Mucosa of rectum (tissue), 2 donors: ENCODE measurements at regions not wholly inside any gene's neighbourhood (a gene's known extent, or its start where the extent isn't known, plus 50 kb on each side); places are given as distances from the start of the nearest gene placed in this dataset.

ENCODE experiments used
- H3K27ac ChIP-seq, 2 donors: one replicate each; pipeline ENCODE4 v1.7.0; 2013; ENCODE audit warnings: inconsistent platforms in 2 of 2, low read depth in 2 of 2, low read length in 2 of 2
- H3K27me3 ChIP-seq, 2 donors: one replicate each; pipeline ENCODE4 v1.7.0; 2013; ENCODE audit warnings: low read length in 2 of 2; ENCODE audit not compliant: control insufficient read depth in 2 of 2, insufficient read depth in 2 of 2
- H3K36me3 ChIP-seq, 2 donors: one replicate each; pipeline ENCODE4 v1.7.0; 2013; ENCODE audit warnings: low read length in 2 of 2; ENCODE audit not compliant: control insufficient read depth in 2 of 2, insufficient read depth in 2 of 2
- H3K4me1 ChIP-seq, 2 donors: one replicate each; pipeline ENCODE4 v1.7.0; 2013; ENCODE audit warnings: low read length in 2 of 2, mild to moderate bottlenecking in 1 of 2; ENCODE audit not compliant: control insufficient read depth in 2 of 2, insufficient read depth in 2 of 2
- H3K4me3 ChIP-seq, 2 donors: one replicate each; pipeline ENCODE4 v1.7.0; 2013; ENCODE audit warnings: low read length in 2 of 2
- H3K9ac ChIP-seq, 2 donors: one replicate each; pipeline ENCODE4 v1.7.0; 2013; ENCODE audit warnings: low read length in 2 of 2, low read depth in 1 of 2, mild to moderate bottlenecking in 1 of 2
- H3K9me3 ChIP-seq, 2 donors: one replicate each; pipeline ENCODE4 v1.7.0; 2013; ENCODE audit warnings: low read length in 2 of 2; ENCODE audit not compliant: control insufficient read depth in 2 of 2
- donor health status: healthy.
- donor health status: Normal muscosa, but diverticular disease.

DNA sequence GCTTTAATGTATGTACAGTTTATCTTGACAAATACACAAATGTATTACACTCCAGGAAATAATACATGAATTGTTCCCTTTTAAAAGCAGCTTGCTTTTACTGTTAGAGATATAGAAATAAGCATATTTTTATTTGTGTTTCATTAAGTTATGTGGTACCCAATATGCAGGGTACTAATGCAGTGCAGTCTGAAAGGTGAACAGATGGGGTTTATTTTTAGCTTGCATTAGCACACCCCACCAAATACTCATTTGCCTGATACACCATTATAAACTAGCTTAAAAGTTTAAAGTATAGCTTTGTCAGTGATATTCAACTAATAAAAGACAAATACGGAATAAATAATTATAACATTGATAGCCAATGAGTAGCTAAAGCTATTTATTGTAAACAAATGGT, 394.7 kb upstream of the ZNF804A start:
- Histone ChIP-seq H3K27ac (no peak overlapping the region), H3K4me3 (no peak overlapping the region), H3K27me3 (no peaks in the 10 kb centered on the region), H3K36me3 (no peaks in the 10 kb centered on the region), H3K9ac (no peak overlapping the region), H3K9me3 (no peaks in the 10 kb centered on the region), H3K4me1 (no peaks in the 10 kb centered on the region)

DNA sequence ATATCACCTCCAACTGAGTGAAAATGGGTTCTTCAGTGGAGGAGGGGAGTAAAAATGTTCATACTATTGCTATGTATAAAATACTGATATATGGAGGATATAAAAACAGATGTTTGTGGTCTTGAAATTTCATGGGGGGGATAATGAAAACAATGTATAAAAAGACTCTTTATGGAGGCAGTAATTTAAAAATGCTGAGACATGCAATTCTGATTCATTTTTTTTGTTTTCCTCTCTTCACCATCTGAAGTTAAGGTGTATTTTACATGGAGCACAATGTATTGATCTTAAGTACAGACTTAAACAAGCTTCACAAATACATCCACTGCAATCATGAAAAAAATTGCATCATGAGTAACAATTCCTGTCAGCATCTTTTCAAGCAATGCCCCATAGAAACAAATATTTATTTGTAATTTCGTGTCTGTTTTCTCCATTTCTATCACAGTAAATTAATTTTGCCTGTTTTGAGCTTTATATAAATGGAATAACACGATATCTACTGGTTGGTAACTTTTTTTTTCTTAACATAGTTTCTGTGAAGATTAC, 393.2 kb upstream of the ZNF804A start:
- no peaks in the 10 kb centered on the region for H3K27me3 ChIP-seq
- no peaks in the 10 kb centered on the region for H3K9me3 ChIP-seq
- no peak overlapping the region for H3K9ac ChIP-seq
- H3K36me3 ChIP-seq, result no peaks in the 10 kb centered on the region
- H3K4me3 ChIP-seq, result no peak overlapping the region
- no peaks in the 10 kb centered on the region for H3K4me1 ChIP-seq
- H3K27ac ChIP-seq, result no peak overlapping the region

DNA sequence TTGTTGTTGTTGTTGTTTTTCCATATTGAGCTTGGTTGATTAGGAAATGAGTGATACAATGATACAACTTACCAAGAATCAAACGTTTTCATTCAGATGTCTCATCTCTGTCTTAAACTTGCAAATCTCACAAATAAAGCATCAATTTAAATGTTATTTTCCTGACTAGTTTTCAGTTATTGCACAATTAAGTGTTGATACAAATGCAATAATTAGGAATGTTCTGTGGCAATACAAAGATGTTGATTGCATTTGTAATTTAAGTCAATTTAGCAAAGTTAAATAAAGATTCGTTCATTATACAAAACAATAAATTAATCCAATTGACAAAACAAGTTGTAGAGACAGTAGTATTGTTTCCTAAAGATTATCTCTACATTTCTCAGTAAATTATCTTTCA, 392.3 kb upstream of the ZNF804A start:
- no peaks in the 10 kb centered on the region for H3K36me3 ChIP-seq
- H3K27ac ChIP-seq, result no peak overlapping the region
- H3K4me3 ChIP-seq, result no peak overlapping the region
- H3K27me3 ChIP-seq, result no peaks in the 10 kb centered on the region
- H3K9ac ChIP-seq, result no peak overlapping the region
- H3K4me1 ChIP-seq, result no peaks in the 10 kb centered on the region
- no peaks in the 10 kb centered on the region for H3K9me3 ChIP-seq

DNA sequence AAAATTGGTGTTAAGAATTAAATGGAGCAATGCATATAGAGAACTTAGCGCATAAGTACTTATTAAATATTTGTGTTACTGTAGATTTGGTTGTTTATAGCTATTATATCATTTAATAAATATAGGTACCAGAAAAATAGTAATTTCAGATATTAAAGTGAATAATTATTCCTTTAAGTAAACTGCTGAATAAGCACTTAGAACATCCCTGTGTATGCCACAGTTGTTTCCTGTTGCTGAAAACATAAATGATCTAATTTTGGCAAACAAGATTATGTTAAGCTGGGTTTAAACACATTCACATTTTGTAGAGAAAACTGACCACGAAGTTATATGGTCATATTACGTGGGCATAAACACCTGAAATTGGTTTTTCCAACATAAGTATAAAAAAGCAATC, 388.0 kb upstream of the ZNF804A start:
- Histone ChIP-seq H3K4me1 (no peaks in the 10 kb centered on the region), H3K9me3 (no peaks in the 10 kb centered on the region), H3K27me3 (no peaks in the 10 kb centered on the region), H3K27ac (no peak overlapping the region), H3K4me3 (no peak overlapping the region), H3K36me3 (no peaks in the 10 kb centered on the region), H3K9ac (no peak overlapping the region)

DNA sequence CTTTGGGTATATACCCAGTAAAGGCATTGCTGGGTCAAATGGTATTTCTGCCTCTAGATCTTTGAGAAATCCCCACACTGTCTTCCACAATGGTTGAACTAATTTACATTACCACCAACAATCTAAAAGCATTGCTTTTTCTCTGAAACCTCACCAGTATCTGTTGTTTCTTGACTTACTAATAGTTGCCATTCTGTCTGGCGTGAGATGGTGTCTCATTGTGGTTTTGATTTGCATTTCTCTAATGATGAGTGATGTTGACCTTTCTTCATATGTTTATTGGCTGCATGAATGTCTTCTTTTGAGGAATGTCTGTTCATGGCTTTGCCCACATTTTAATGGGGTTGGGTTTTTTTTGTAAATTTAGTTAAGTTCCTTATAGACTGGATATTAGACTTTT, 382.6 kb upstream of the ZNF804A start:
- Histone ChIP-seq H3K27me3 (no peaks in the 10 kb centered on the region), H3K4me3 (no peak overlapping the region), H3K27ac (no peak overlapping the region), H3K9ac (no peak overlapping the region), H3K36me3 (no peaks in the 10 kb centered on the region), H3K9me3 (no peaks in the 10 kb centered on the region), H3K4me1 (no peaks in the 10 kb centered on the region)

DNA sequence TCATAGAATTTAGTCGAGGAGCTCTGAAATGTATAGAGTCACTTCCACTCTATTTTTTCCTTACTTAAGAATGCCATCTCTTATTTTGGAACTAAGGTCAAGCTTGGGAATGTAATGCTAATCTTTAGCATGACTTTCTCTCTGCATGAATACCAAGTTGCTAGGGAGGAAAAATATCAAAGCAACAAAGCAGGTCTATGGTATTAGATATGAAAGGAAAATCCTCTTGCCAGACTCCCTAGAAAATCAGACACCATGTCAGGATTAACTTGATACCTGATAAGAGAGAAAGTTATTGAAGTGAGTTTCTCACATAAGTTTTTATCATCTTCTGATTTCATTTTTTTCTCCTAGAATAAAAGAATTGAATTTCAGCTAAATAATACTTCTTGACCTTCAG, 341.7 kb upstream of the ZNF804A start:
- H3K36me3 ChIP-seq, result no peaks in the 10 kb centered on the region
- no peaks in the 10 kb centered on the region for H3K9me3 ChIP-seq
- no peak overlapping the region for H3K9ac ChIP-seq
- no peak overlapping the region for H3K27ac ChIP-seq
- H3K4me1 ChIP-seq, result no peaks in the 10 kb centered on the region
- no peaks in the 10 kb centered on the region for H3K27me3 ChIP-seq
- H3K4me3 ChIP-seq, result no peak overlapping the region

DNA sequence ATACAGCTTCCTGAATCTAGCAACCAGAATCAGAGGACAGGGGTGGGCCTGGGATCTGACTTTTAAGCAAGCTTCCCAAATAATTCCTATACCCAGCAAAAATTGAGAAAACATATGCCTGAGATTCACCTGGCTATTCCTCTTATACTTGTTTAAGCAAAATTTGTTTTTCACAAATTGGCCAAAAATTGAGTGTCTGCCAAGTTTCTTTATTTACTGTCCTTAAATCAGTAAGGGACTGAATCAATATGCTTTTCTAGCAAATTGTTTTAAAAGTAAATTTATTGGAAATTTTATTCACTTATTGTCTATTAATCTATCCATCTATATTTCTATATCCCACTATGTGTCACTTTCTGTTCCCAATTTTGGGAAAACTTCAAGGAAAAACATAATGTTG, 337.0 kb upstream of the ZNF804A start:
- Histone ChIP-seq H3K4me3 (no peak overlapping the region), H3K9me3 (no peaks in the 10 kb centered on the region), H3K27me3 (no peaks in the 10 kb centered on the region), H3K36me3 (no peaks in the 10 kb centered on the region), H3K9ac (no peak overlapping the region), H3K4me1 (no peaks in the 10 kb centered on the region), H3K27ac (no peak overlapping the region)

DNA sequence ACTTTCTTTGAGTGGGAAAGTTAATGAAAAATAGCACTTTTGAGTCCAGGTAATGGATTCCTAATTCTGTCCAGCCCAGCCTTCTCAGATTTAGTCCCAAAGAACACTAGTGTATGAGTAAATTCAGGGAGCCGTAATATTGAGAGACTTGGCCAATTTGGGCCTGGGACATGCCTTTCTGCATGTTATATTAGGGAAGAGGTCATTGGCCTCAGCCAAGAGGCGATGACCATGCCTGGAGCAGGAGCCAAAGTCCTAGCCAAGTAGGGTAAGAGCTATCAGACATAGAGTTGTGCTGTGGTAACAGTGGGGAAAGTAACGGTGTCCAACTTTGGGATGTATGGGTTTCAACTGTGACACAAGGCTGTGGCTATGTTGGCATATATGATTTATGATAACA, 336.5 kb upstream of the ZNF804A start:
- Histone ChIP-seq H3K9me3 (no peaks in the 10 kb centered on the region), H3K4me1 (no peaks in the 10 kb centered on the region), H3K36me3 (no peaks in the 10 kb centered on the region), H3K4me3 (no peak overlapping the region), H3K27ac (no peak overlapping the region), H3K27me3 (no peaks in the 10 kb centered on the region), H3K9ac (no peak overlapping the region)

DNA sequence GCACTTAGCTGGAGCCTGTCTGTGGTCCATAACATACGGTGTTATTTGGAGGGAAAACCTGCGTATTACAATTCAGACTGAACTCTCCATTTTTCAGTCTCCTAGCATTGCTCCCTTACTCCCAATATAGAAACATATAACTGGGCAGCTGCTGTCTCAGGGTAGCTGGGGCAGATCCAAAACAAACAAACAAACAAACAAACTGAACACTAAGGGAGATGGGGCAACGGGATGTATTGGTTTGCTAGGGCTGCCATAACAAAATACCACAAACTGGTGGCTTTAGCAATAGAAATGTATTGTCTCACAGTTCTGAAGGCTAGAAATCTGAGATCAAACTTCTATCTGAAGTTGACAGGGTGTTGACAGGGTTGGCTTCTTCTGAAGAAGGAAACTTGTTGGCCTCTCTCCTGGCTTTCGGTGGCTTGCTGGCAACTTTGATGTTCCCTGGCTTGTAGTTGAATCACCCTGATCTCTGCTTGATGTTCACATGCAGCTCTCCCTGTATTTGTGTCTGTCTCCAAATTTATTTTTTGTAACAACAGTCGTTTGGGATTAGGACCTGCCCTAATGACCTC, 329.3 kb upstream of the ZNF804A start:
- H3K9me3 ChIP-seq, result no peaks in the 10 kb centered on the region
- no peaks in the 10 kb centered on the region for H3K4me1 ChIP-seq
- H3K27ac ChIP-seq, result no peak overlapping the region
- H3K9ac ChIP-seq, result no peak overlapping the region
- H3K27me3 ChIP-seq, result no peaks in the 10 kb centered on the region
- no peaks in the 10 kb centered on the region for H3K36me3 ChIP-seq
- no peak overlapping the region for H3K4me3 ChIP-seq

DNA sequence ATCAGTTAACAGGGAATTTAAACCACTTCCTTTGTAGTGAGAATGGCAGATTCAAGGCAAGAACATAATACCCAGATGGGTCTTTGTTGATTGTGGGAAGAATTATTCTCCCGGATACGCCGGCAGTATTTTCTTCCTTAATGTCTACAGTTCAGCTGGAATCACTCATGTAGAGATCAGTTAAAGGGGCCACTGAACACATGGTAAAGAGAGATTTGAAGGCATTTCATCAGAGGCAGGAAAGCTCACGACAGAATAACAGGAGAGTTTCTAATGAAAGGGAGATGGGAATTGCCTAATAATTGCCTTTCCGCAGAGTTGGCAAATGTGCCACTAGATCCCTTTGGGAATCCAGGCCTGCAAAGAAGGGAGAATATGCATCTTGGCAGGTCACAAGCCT, 327.7 kb upstream of the ZNF804A start:
- H3K27ac ChIP-seq, result no peak overlapping the region
- H3K9me3 ChIP-seq, result no peaks in the 10 kb centered on the region
- no peak overlapping the region for H3K9ac ChIP-seq
- H3K36me3 ChIP-seq, result no peaks in the 10 kb centered on the region
- H3K4me3 ChIP-seq, result no peak overlapping the region
- no peaks in the 10 kb centered on the region for H3K4me1 ChIP-seq
- H3K27me3 ChIP-seq, result no peaks in the 10 kb centered on the region

DNA sequence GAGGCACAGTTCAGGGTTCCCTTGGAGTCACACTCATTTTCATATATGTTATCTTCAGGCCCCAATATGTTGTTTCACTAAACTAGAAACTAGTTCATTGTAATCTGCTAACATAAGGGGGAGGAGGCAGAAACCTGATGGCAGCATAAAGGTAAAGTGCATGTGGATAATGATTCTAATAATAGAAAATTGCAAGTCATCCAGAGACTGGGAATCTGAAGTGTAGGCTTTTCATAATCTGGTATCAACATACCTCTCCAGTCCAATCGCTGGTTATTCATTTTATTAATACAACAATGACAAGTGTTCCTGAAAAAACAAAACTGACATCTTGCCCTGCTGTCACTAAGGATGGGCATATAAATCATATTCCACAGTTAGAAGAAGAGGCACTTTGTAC, 326.3 kb upstream of the ZNF804A start:
- Histone ChIP-seq H3K4me1 (no peaks in the 10 kb centered on the region), H3K9me3 (no peaks in the 10 kb centered on the region), H3K36me3 (no peaks in the 10 kb centered on the region), H3K9ac (no peak overlapping the region), H3K27ac (no peak overlapping the region), H3K4me3 (no peak overlapping the region), H3K27me3 (no peaks in the 10 kb centered on the region)
